ENCODE measurements at regions not wholly inside any gene's neighbourhood (a gene's known extent, or its start where the extent isn't known, plus 50 kb on each side); places are given as distances from the start of the nearest gene placed in this dataset.
"Not testable (repeated sequence)": the region's sequence is repeated elsewhere in the genome, so short reads cannot be mapped to it uniquely, and the experiment has no call there.

GRCh38 chr11:134941936-134942600, 530.0 kb upstream of the B3GAT1 start:
- DNase-seq, result not testable (repeated sequence)

- no peak for DNase-seq
Observed at GRCh38 chr11:134941326-134941725, 529.3 kb upstream of the B3GAT1 start.

- DNase-seq, result no peak
Observed at GRCh38 chr11:134940441-134941126, 528.5 kb upstream of the B3GAT1 start.

- DNase-seq, result no peak
Observed at GRCh38 chr11:134939905-134940304, 527.9 kb upstream of the B3GAT1 start.

GRCh38 chr11:134939031-134939430, 527.0 kb upstream of the B3GAT1 start:
- DNase-seq, result no peak

- no peak for DNase-seq
Observed at GRCh38 chr11:134938212-134938611, 526.2 kb upstream of the B3GAT1 start.

GRCh38 chr11:134937193-134937592, 525.2 kb upstream of the B3GAT1 start:
- DNase-seq, result not testable (repeated sequence)

GRCh38 chr11:134932761-134933160, 520.7 kb upstream of the B3GAT1 start:
- no peak for DNase-seq

- DNase-seq, result no peak
Observed at GRCh38 chr11:134925432-134925831, 513.4 kb upstream of the B3GAT1 start.

GRCh38 chr11:134923441-134923840, 511.4 kb upstream of the B3GAT1 start:
- DNase-seq, result no peak

GRCh38 chr11:134921938-134922337, 509.9 kb upstream of the B3GAT1 start:
- no peak for DNase-seq

GRCh38 chr11:134920851-134921608, 509.0 kb upstream of the B3GAT1 start:
- no peak for DNase-seq

- no peak for DNase-seq
Observed at GRCh38 chr11:134916421-134917213, 504.6 kb upstream of the B3GAT1 start.

- no peak for DNase-seq
Observed at GRCh38 chr11:134915881-134916280, 503.8 kb upstream of the B3GAT1 start.

- DNase-seq, result no peak
Observed at GRCh38 chr11:134915212-134915611, 503.2 kb upstream of the B3GAT1 start.

GRCh38 chr11:134913999-134914590, 502.1 kb upstream of the B3GAT1 start:
- DNase-seq, result no peak

GRCh38 chr11:134913391-134913790, 501.3 kb upstream of the B3GAT1 start:
- no peak for DNase-seq

GRCh38 chr11:134911514-134912180, 499.6 kb upstream of the B3GAT1 start:
- DNase-seq, result no peak

GRCh38 chr11:134908583-134908982, 496.5 kb upstream of the B3GAT1 start:
- DNase-seq, result no peak

- no peak for DNase-seq
Observed at GRCh38 chr11:134907636-134908035, 495.6 kb upstream of the B3GAT1 start.

- no peak for DNase-seq
Observed at GRCh38 chr11:134906356-134906955, 494.4 kb upstream of the B3GAT1 start.

- DNase-seq, result no peak
Observed at GRCh38 chr11:134905928-134906327, 493.9 kb upstream of the B3GAT1 start.

Measured in stimulated activated naive CD4-positive, alpha-beta T cell (primary cell).